Suprapubic skin (tissue), 4 donors: ENCODE measurements at regions not wholly inside any gene's neighbourhood (a gene's known extent, or its start where the extent isn't known, plus 50 kb on each side); places are given as distances from the start of the nearest gene placed in this dataset.

Experiments
- DNase-seq, 2 donors: peaks; one replicate each; pipeline ENCODE4 v3.0.0-alpha.2; 2019; ENCODE audit warnings: low spot score in 2 of 2
- H3K27ac ChIP-seq: fragments of 200-600 bp; sonication (generic); one replicate; pipeline ENCODE4 v1.5.1; 2019
- H3K27me3 ChIP-seq: fragments of 200-600 bp; sonication (generic); one replicate; pipeline ENCODE4 v1.5.1; 2019
- H3K36me3 ChIP-seq: fragments of 200-600 bp; sonication (generic); one replicate; pipeline ENCODE4 v1.5.1; 2019
- H3K4me1 ChIP-seq: fragments of 200-600 bp; sonication (generic); one replicate; pipeline ENCODE4 v1.5.1; 2019
- H3K4me3 ChIP-seq: fragments of 200-600 bp; sonication (generic); one replicate; pipeline ENCODE4 v1.5.1; 2019; ENCODE audit warnings: mild to moderate bottlenecking
- H3K9me3 ChIP-seq: fragments of 200-600 bp; sonication (generic); one replicate; pipeline ENCODE4 v1.5.1; 2019
- EP300 ChIP-seq: sonication (generic); formaldehyde crosslinking; IDR thresholded peaks from one replicate; pipeline ENCODE4 v1.6.1; 2017; ENCODE audit warnings: antibody characterized with exemption
- POLR2A ChIP-seq, 2 donors: fragments of 450-650 bp; IDR thresholded peaks; one replicate each; pipeline ENCODE4 v1.6.1; 2017; ENCODE audit warnings: antibody characterized with exemption in 2 of 2, mild to moderate bottlenecking in 2 of 2, moderate library complexity in 2 of 2
- POLR2AphosphoS5 ChIP-seq, 3 donors: sonication (generic); formaldehyde crosslinking; IDR thresholded peaks; one replicate each; pipeline ENCODE4 v1.6.1; 2017; ENCODE audit warnings: antibody characterized with exemption in 3 of 3
- WGBS: methylation state at CpG from one replicate; pipeline ENCODE4 v1.1.5; 2018; 5-methylcytosine and 5-hydroxymethylcytosine counted together
- TF ChIP-seq, protein P1 (sequence below), 2 donors: fragments of 200-600 bp in 1 of 2; fragments of 450-650 bp in 1 of 2; sonication (generic) in 1 of 2; IDR thresholded peaks; one replicate each; pipeline ENCODE4 v1.5.1; 2016 to 2019; ENCODE audit warnings: antibody characterized with exemption in 2 of 2, mild to moderate bottlenecking in 1 of 2, moderate library complexity in 1 of 2

- Histone ChIP-seq H3K4me3 (no peak overlapping the region), H3K9me3 (no peaks in the 10 kb centered on the region), H3K36me3 (no peaks in the 10 kb centered on the region), H3K27me3 (no peaks in the 10 kb centered on the region), H3K4me1 (no peaks in the 10 kb centered on the region), H3K27ac (no peak overlapping the region)
- WGBS: 89% methylated on average over 7 of the region's 7 CpGs
- TF ChIP-seq EP300 (no peak), POLR2AphosphoS5 (IDR thresholded peaks at IDR 0.05) (no peak), POLR2A (IDR thresholded peaks at IDR 0.05) (no peak)
- TF ChIP-seq, protein P1, sequence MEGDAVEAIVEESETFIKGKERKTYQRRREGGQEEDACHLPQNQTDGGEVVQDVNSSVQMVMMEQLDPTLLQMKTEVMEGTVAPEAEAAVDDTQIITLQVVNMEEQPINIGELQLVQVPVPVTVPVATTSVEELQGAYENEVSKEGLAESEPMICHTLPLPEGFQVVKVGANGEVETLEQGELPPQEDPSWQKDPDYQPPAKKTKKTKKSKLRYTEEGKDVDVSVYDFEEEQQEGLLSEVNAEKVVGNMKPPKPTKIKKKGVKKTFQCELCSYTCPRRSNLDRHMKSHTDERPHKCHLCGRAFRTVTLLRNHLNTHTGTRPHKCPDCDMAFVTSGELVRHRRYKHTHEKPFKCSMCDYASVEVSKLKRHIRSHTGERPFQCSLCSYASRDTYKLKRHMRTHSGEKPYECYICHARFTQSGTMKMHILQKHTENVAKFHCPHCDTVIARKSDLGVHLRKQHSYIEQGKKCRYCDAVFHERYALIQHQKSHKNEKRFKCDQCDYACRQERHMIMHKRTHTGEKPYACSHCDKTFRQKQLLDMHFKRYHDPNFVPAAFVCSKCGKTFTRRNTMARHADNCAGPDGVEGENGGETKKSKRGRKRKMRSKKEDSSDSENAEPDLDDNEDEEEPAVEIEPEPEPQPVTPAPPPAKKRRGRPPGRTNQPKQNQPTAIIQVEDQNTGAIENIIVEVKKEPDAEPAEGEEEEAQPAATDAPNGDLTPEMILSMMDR (IDR thresholded peaks at IDR 0.05): no peak
- DNase-seq: no peak
Observed at GRCh38 chr14:65301862-65302539, 110.5 kb upstream of the FUT8 start.

- no peak overlapping the region for H3K4me3 ChIP-seq
- no peaks in the 10 kb centered on the region for H3K36me3 ChIP-seq
- no peaks in the 10 kb centered on the region for H3K9me3 ChIP-seq
- H3K27me3 ChIP-seq: no peaks in the 10 kb centered on the region
- TF ChIP-seq EP300: no peak
- TF ChIP-seq, protein P1 (IDR thresholded peaks at IDR 0.05): no peak
- no peak for TF ChIP-seq POLR2AphosphoS5 (IDR thresholded peaks at IDR 0.05)
- TF ChIP-seq POLR2A (IDR thresholded peaks at IDR 0.05): no peak
- H3K4me1 ChIP-seq: no peaks in the 10 kb centered on the region
- DNase-seq: no peak
- H3K27ac ChIP-seq: no peak overlapping the region
- WGBS: 29% methylated on average over 7 of the region's 7 CpGs
Observed at GRCh38 chr14:65302571-65303189, 109.8 kb upstream of the FUT8 start.

- Histone ChIP-seq H3K4me1 (no peaks in the 10 kb centered on the region), H3K36me3 (no peaks in the 10 kb centered on the region), H3K9me3 (no peaks in the 10 kb centered on the region), H3K27ac (no peak overlapping the region), H3K27me3 (no peaks in the 10 kb centered on the region), H3K4me3 (no peak overlapping the region)
- DNase-seq: no peak
- 55% methylated on average over 8 of the region's 8 CpGs for WGBS
- no peak for TF ChIP-seq POLR2A (IDR thresholded peaks at IDR 0.05)
- TF ChIP-seq POLR2AphosphoS5 (IDR thresholded peaks at IDR 0.05): no peak
- no peak for TF ChIP-seq EP300
- TF ChIP-seq, protein P1 (IDR thresholded peaks at IDR 0.05): no peak
Observed at GRCh38 chr14:65303190-65303898, 109.2 kb upstream of the FUT8 start.

GRCh38 chr14:65303899-65304222 lies 108.7 kb upstream of the FUT8 start:
- Histone ChIP-seq H3K9me3 (no peaks in the 10 kb centered on the region), H3K27me3 (no peaks in the 10 kb centered on the region), H3K27ac (no peak overlapping the region), H3K36me3 (no peaks in the 10 kb centered on the region), H3K4me1 (no peaks in the 10 kb centered on the region), H3K4me3 (no peak overlapping the region)
- no peak for DNase-seq
- TF ChIP-seq POLR2A (IDR thresholded peaks at IDR 0.05): no peak
- TF ChIP-seq POLR2AphosphoS5 (IDR thresholded peaks at IDR 0.05): no peak
- TF ChIP-seq, protein P1 (IDR thresholded peaks at IDR 0.05): no peak
- no peak for TF ChIP-seq EP300
- 75% methylated on average over 6 of the region's 6 CpGs for WGBS

DNA sequence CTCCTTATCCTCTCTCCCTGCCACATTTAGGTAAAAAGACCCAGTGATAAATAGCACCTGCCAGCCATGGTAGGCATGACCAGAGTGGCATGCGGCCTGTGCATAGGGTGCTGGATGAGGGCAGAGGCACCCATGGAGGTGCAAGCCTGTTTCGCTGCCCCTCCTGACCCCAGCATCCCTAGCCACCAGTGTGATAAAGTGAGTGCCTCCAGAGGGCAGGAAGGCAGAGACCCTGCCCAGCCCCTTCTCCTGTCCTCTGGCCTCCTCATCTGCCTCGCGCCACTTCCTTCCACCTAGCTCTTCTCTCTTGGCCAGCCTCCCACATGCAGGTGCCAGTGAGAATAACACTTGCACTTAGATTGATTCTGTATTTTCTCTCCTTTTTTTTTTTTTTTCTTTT lies 108.3 kb upstream of the FUT8 start:
- H3K27me3 ChIP-seq: no peaks in the 10 kb centered on the region
- H3K4me3 ChIP-seq: no peak overlapping the region
- no peak overlapping the region for H3K27ac ChIP-seq
- no peaks in the 10 kb centered on the region for H3K4me1 ChIP-seq
- H3K9me3 ChIP-seq: no peaks in the 10 kb centered on the region
- TF ChIP-seq POLR2A (IDR thresholded peaks at IDR 0.05): no peak
- no peak for TF ChIP-seq EP300
- TF ChIP-seq, protein P1 (IDR thresholded peaks at IDR 0.05): no peak
- no peak for TF ChIP-seq POLR2AphosphoS5 (IDR thresholded peaks at IDR 0.05)
- DNase-seq: no peak
- WGBS: 78% methylated on average over 4 of the region's 4 CpGs
- H3K36me3 ChIP-seq: no peaks in the 10 kb centered on the region
